SK-N-SH (cell line): ENCODE measurements at regions not wholly inside any gene's neighbourhood (a gene's known extent, or its start where the extent isn't known, plus 50 kb on each side); places are given as distances from the start of the nearest gene placed in this dataset.

Experiments used
- CTCF ChIA-PET: fragments of 300-600, 350-600 bp; formaldehyde crosslinking; extraction: SDS; loops from one replicate; lab custom pipeline; 2021; lab: Yijun Ruan, JAX
- POLR2A ChIA-PET: fragments of 350-600 bp; sonication (Branson Sonifier 250); formaldehyde crosslinking; extraction: SDS; loops from one replicate; lab custom pipeline; 2020; ENCODE audit warnings: antibody characterized with exemption, inconsistent platforms; lab: Yijun Ruan, JAX
- DNase-seq: peaks from one replicate; pipeline ENCODE4 v3.0.0; 2012
- H2AFZ ChIP-seq: fragments of 200-600 bp; sonication (generic); 2 replicates; pipeline ENCODE4 v1.8.1; 2016; ENCODE audit warnings: antibody characterized with exemption, mild to moderate bottlenecking, low read depth
- H3F3A ChIP-seq: fragments of 200-600 bp; sonication (generic); replicated peaks from 2 replicates; pipeline ENCODE3; 2016; ENCODE audit warnings: antibody characterized with exemption, mild to moderate bottlenecking; ENCODE audit not compliant: insufficient read depth
- H3K27ac ChIP-seq, 2 experiments: fragments of 200-500 bp in 1 of 2; fragments of 200-600 bp in 1 of 2; sonication (Bioruptor generic) in 1 of 2; sonication (generic), shearing (Covaris generic) in 1 of 2; 2 replicates each; pipeline versions ENCODE4 v1.5.1 to v1.6.1; 2014 to 2016; ENCODE audit warnings: low read depth in 2 of 2, inconsistent platforms in 1 of 2, low read length in 1 of 2, mild to moderate bottlenecking in 1 of 2, mixed read lengths in 1 of 2
- H3K27me3 ChIP-seq: fragments of 200-600 bp; sonication (generic), shearing (Covaris generic); 2 replicates; pipeline ENCODE4 v1.6.1; 2016; ENCODE audit warnings: mixed run types; ENCODE audit not compliant: insufficient read depth
- H3K36me3 ChIP-seq, 2 experiments: fragments of 200-500 bp in 1 of 2; fragments of 200-600 bp in 1 of 2; sonication (Bioruptor generic) in 1 of 2; sonication (generic) in 1 of 2; replicated peaks in 1 of 2; 2 replicates each; pipeline versions ENCODE3 to v1.5.1; 2014 to 2016; ENCODE audit warnings: low read length in 1 of 2, mild to moderate bottlenecking in 1 of 2; ENCODE audit not compliant: insufficient read depth in 2 of 2, control insufficient read depth in 1 of 2
- H3K4me1 ChIP-seq, 2 experiments: fragments of 200-500 bp in 1 of 2; fragments of 200-600 bp in 1 of 2; sonication (Bioruptor generic) in 1 of 2; sonication (generic), shearing (Covaris generic) in 1 of 2; 2 replicates each; pipeline versions ENCODE4 v1.5.1 to v1.6.1; 2014 to 2016; ENCODE audit warnings: low read depth in 1 of 2, low read length in 1 of 2, mixed run types in 1 of 2; ENCODE audit not compliant: insufficient read depth in 2 of 2, control insufficient read depth in 1 of 2
- H3K4me2 ChIP-seq: fragments of 200-600 bp; sonication (generic), shearing (Covaris generic); 2 replicates; pipeline ENCODE4 v1.6.1; 2017; ENCODE audit warnings: mixed run types
- H3K4me3 ChIP-seq, 2 experiments: fragments of 200-500 bp in 1 of 2; fragments of 200-600 bp in 1 of 2; sonication (Bioruptor generic) in 1 of 2; sonication (generic), shearing (Covaris generic) in 1 of 2; 2 replicates each; pipeline versions ENCODE4 v1.5.1 to v1.8.1; 2014 to 2016; ENCODE audit warnings: low read depth in 2 of 2, inconsistent platforms in 1 of 2, low read length in 1 of 2, mild to moderate bottlenecking in 1 of 2, mixed read lengths in 1 of 2, moderate library complexity in 1 of 2
- H3K79me2 ChIP-seq: fragments of 200-600 bp; sonication (generic); 2 replicates; pipeline ENCODE4 v1.8.1; 2017; ENCODE audit warnings: mild to moderate bottlenecking; ENCODE audit not compliant: insufficient read depth
- H3K9ac ChIP-seq: fragments of 200-600 bp; sonication (generic); 2 replicates; pipeline ENCODE4 v1.6.1; 2017; ENCODE audit warnings: mixed run types
- H3K9me2 ChIP-seq: fragments of 200-600 bp; sonication (generic); 2 replicates; pipeline ENCODE4 v1.6.1; 2017; ENCODE audit warnings: mixed run types
- H3K9me3 ChIP-seq: fragments of 200-600 bp; sonication (generic); 2 replicates; pipeline ENCODE4 v1.6.1; 2017; ENCODE audit warnings: mixed run types, mild to moderate bottlenecking, moderate library complexity
- H4K20me1 ChIP-seq: fragments of 200-600 bp; sonication (generic); 2 replicates; pipeline ENCODE4 v1.6.1; 2017; ENCODE audit warnings: mild to moderate bottlenecking, mixed run types; ENCODE audit not compliant: insufficient read depth
- CHD2 ChIP-seq: fragments of 150-350 bp; IDR thresholded peaks from 2 replicates; pipeline ENCODE4 v1.6.1; 2018; ENCODE audit warnings: low read length; ENCODE audit not compliant: partially characterized antibody
- CTCF ChIP-seq: fragments of 200-600 bp; sonication (generic); IDR thresholded peaks from 2 replicates; pipeline ENCODE4 v1.6.1; 2017; ENCODE audit warnings: antibody characterized with exemption, mild to moderate bottlenecking, moderate library complexity
- ELF1 ChIP-seq: IDR thresholded peaks from 2 replicates; pipeline ENCODE4 v1.4.0; 2012
- EP300 ChIP-seq, 2 experiments: IDR thresholded peaks; 2 replicates each; pipeline versions ENCODE4 v1.4.0 to v1.6.1; 2012; ENCODE audit warnings: borderline replicate concordance in 1 of 2, low read depth in 1 of 2, low read length in 1 of 2
- FOXJ3 ChIP-seq: sonication (generic); formaldehyde crosslinking; IDR thresholded peaks from 2 replicates; pipeline ENCODE4 v1.5.1; 2020; ENCODE audit warnings: mild to moderate bottlenecking, missing genetic modification reagents
- FOXM1 ChIP-seq: IDR thresholded peaks from 2 replicates; pipeline ENCODE4 v1.4.0; 2012; ENCODE audit warnings: low read depth, mild to moderate bottlenecking
- GABPA ChIP-seq: IDR thresholded peaks from 2 replicates; pipeline ENCODE4 v1.4.0; 2012; ENCODE audit warnings: low read depth, mild to moderate bottlenecking
- IRF3 ChIP-seq: fragments of 150-350 bp; IDR thresholded peaks from 2 replicates; pipeline ENCODE4 v1.6.1; 2016; ENCODE audit warnings: mild to moderate bottlenecking, low read depth, low read length
- JUND ChIP-seq: IDR thresholded peaks from 2 replicates; pipeline ENCODE4 v1.4.0; 2012
- MAX ChIP-seq: IDR thresholded peaks from 2 replicates; pipeline ENCODE4 v1.4.0; 2012; ENCODE audit warnings: low read depth
- NFIC ChIP-seq: IDR thresholded peaks from 2 replicates; pipeline ENCODE4 v1.4.0; 2012; ENCODE audit warnings: borderline replicate concordance
- PBX3 ChIP-seq: IDR thresholded peaks from 2 replicates; pipeline ENCODE4; 2012
- RAD21 ChIP-seq: IDR thresholded peaks from 2 replicates; pipeline ENCODE4 v1.6.1; 2012; ENCODE audit warnings: mild to moderate bottlenecking, low read length
- RFX5 ChIP-seq: IDR thresholded peaks from 2 replicates; pipeline ENCODE4 v1.6.1; 2012; ENCODE audit warnings: mild to moderate bottlenecking, improper control_type of control experiment, low read length
- SIN3A ChIP-seq: IDR thresholded peaks from 2 replicates; pipeline ENCODE4 v1.6.1; 2012; ENCODE audit warnings: low read depth, mild to moderate bottlenecking, low read length, moderate library complexity, borderline replicate concordance
- SMC3 ChIP-seq: IDR thresholded peaks from 2 replicates; pipeline ENCODE4 v1.6.1; 2012; ENCODE audit warnings: low read depth, low read length, improper control_type of control experiment
- TEAD4 ChIP-seq: IDR thresholded peaks from 2 replicates; pipeline ENCODE4 v1.4.0; 2012; ENCODE audit warnings: mild to moderate bottlenecking, borderline replicate concordance; ENCODE audit not compliant: insufficient read depth
- YY1 ChIP-seq: IDR thresholded peaks from 2 replicates; pipeline ENCODE4 v1.4.0; 2012; ENCODE audit warnings: low read depth, mild to moderate bottlenecking
- WGBS: methylation state at CpG from one replicate; pipeline ENCODE4 v1.1.6; 2017; ENCODE audit warnings: low lambda C conversion rate; 5-methylcytosine and 5-hydroxymethylcytosine counted together

GRCh38 chr5:152501294-152501693, 96.2 kb upstream of the NMUR2 start:
- TF ChIP-seq FOXM1: no peak
- TF ChIP-seq CHD2: no peak
- no peak for TF ChIP-seq TEAD4
- no peak for TF ChIP-seq MAX
- TF ChIP-seq YY1: no peak
- no peak for TF ChIP-seq RAD21
- no peak for TF ChIP-seq SMC3
- no peak for TF ChIP-seq CTCF
- no peak for TF ChIP-seq IRF3
- no peak for TF ChIP-seq RFX5
- TF ChIP-seq FOXJ3 (CRISPR knock-in tag): no peak
- no peak for TF ChIP-seq ELF1
- no peak for TF ChIP-seq SIN3A
- no peak for TF ChIP-seq JUND
- TF ChIP-seq GABPA: no peak
- Histone ChIP-seq H3F3A (no peaks in the 10 kb centered on the region), H3K9ac (no peak overlapping the region), H3K4me3 (no peak overlapping the region), H3K4me1 (no peaks in the 10 kb centered on the region), H2AFZ (no peak overlapping the region), H3K9me3 (no peaks in the 10 kb centered on the region), H3K27ac (no peak overlapping the region), H3K4me2 (no peak overlapping the region), H3K79me2 (no peaks in the 10 kb centered on the region), H3K9me2 (no peaks in the 10 kb centered on the region), H3K36me3 (no peaks in the 10 kb centered on the region), H3K27me3 (no peaks in the 10 kb centered on the region), H4K20me1 (no peaks in the 10 kb centered on the region)
- POLR2A ChIA-PET: no interaction called here
- DNase-seq: no peak
- CTCF ChIA-PET: no interaction called here
- whole genome bisulfite sequencing: 41% methylated on average over 2 of the region's 2 CpGs

- no peaks in the 10 kb centered on the region for H4K20me1 ChIP-seq
- no peak overlapping the region for H3K4me2 ChIP-seq
- 40% methylated on average over 3 of the region's 3 CpGs for WGBS
- POLR2A ChIA-PET: no interaction called here
- no peak overlapping the region for H3K27ac ChIP-seq
- H3K36me3 ChIP-seq: no peaks in the 10 kb centered on the region
- H2AFZ ChIP-seq: no peak overlapping the region
- H3K4me3 ChIP-seq: no peak overlapping the region
- no peaks in the 10 kb centered on the region for H3K9me3 ChIP-seq
- H3K27me3 ChIP-seq: no peaks in the 10 kb centered on the region
- DNase-seq: no peak
- no peaks in the 10 kb centered on the region for H3K4me1 ChIP-seq
- no peak overlapping the region for H3K9ac ChIP-seq
- H3K9me2 ChIP-seq: no peaks in the 10 kb centered on the region
- CTCF ChIA-PET: no interaction called here
- TF ChIP-seq TEAD4 (no peak), NFIC (no peak), FOXJ3 (CRISPR knock-in tag) (no peak), EP300 (IDR thresholded peaks at IDR 0.05; ENCODE audit: borderline replicate concordance in 1 of 2, low read depth in 1 of 2, low read length in 1 of 2) (no peak), MAX (no peak), PBX3 (no peak)
- no peaks in the 10 kb centered on the region for H3F3A ChIP-seq
- no peaks in the 10 kb centered on the region for H3K79me2 ChIP-seq
Observed at GRCh38 chr5:152503206-152503605, 98.1 kb upstream of the NMUR2 start.
